Mesenchymal stem cell (in vitro differentiated cells and primary cell): ENCODE measurements at regions not wholly inside any gene's neighbourhood (a gene's known extent, or its start where the extent isn't known, plus 50 kb on each side); places are given as distances from the start of the nearest gene placed in this dataset.

Experiments used
- DNase-seq: peaks from one replicate; pipeline ENCODE4 v3.0.0-alpha.2; 2013
- H2AFZ ChIP-seq: one replicate; pipeline ENCODE4 v1.6.1; 2013; ENCODE audit warnings: low read depth, mild to moderate bottlenecking, control low read depth, inconsistent platforms, low read length, moderate library complexity
- H2AK5ac ChIP-seq: 2 replicates; pipeline ENCODE4 v1.6.1; 2013; ENCODE audit warnings: low read length, moderate library complexity, mild to moderate bottlenecking, inconsistent platforms; ENCODE audit not compliant: severe bottlenecking
- H2BK120ac ChIP-seq: one replicate; pipeline ENCODE4 v1.6.1; 2013; ENCODE audit warnings: low read depth, mild to moderate bottlenecking, inconsistent platforms, low read length, moderate library complexity
- H2BK12ac ChIP-seq, 2 experiments: one replicate each; pipeline ENCODE4 v1.6.1; 2013; ENCODE audit warnings: inconsistent platforms in 2 of 2, low read length in 2 of 2, mild to moderate bottlenecking in 2 of 2, moderate library complexity in 2 of 2, control low read depth in 1 of 2
- H2BK15ac ChIP-seq: one replicate; pipeline ENCODE4 v1.6.1; 2013; ENCODE audit warnings: mild to moderate bottlenecking, low read depth, inconsistent platforms; ENCODE audit not compliant: poor library complexity, severe bottlenecking
- H2BK5ac ChIP-seq: 2 replicates; pipeline ENCODE4 v1.6.1; 2013; ENCODE audit warnings: low read depth, mild to moderate bottlenecking, low read length, control low read depth, inconsistent platforms; ENCODE audit not compliant: poor library complexity, severe bottlenecking
- H3K14ac ChIP-seq, 2 experiments: one replicate each; pipeline ENCODE4 v1.6.1; 2013; ENCODE audit warnings: inconsistent platforms in 2 of 2, low read length in 2 of 2, control low read depth in 1 of 2, mild to moderate bottlenecking in 1 of 2, moderate library complexity in 1 of 2
- H3K18ac ChIP-seq, 2 experiments: one replicate each; pipeline ENCODE4 v1.6.1; 2013; ENCODE audit warnings: inconsistent platforms in 2 of 2, low read length in 2 of 2, control low read depth in 1 of 2, low read depth in 1 of 2, mild to moderate bottlenecking in 1 of 2
- H3K23ac ChIP-seq, 2 experiments: one replicate each; pipeline ENCODE4 v1.6.1; 2013; ENCODE audit warnings: inconsistent platforms in 2 of 2, low read length in 2 of 2, mild to moderate bottlenecking in 2 of 2, moderate library complexity in 2 of 2, control low read depth in 1 of 2
- H3K27ac ChIP-seq: 2 replicates; pipeline ENCODE4 v1.5.1; 2013; ENCODE audit warnings: mild to moderate bottlenecking, moderate library complexity, low read length, control low read depth, inconsistent platforms; ENCODE audit not compliant: poor library complexity, severe bottlenecking
- H3K27me3 ChIP-seq, 2 experiments: 2 replicates each; pipeline versions ENCODE4 v1.6.1 to v1.7.0; 2013; ENCODE audit warnings: low read length in 2 of 2, mild to moderate bottlenecking in 2 of 2, moderate library complexity in 2 of 2, control low read depth in 1 of 2, inconsistent platforms in 1 of 2; ENCODE audit not compliant: control insufficient read depth in 1 of 2, insufficient read depth in 1 of 2
- H3K36me3 ChIP-seq, 2 experiments: 2 replicates each; pipeline versions ENCODE4 v1.6.1 to v1.7.0; 2013; ENCODE audit warnings: low read length in 2 of 2, control low read depth in 1 of 2, inconsistent platforms in 1 of 2, low read depth in 1 of 2, mild to moderate bottlenecking in 1 of 2; ENCODE audit not compliant: insufficient read depth in 2 of 2, control insufficient read depth in 1 of 2
- H3K4ac ChIP-seq, 2 experiments: one replicate each; pipeline ENCODE4 v1.6.1; 2013; ENCODE audit warnings: inconsistent platforms in 2 of 2, low read length in 2 of 2, mild to moderate bottlenecking in 2 of 2, moderate library complexity in 2 of 2, control low read depth in 1 of 2, low read depth in 1 of 2
- H3K4me1 ChIP-seq: 2 replicates; pipeline ENCODE4 v1.6.1; 2013; ENCODE audit warnings: low read depth, low read length, control low read depth; ENCODE audit not compliant: control insufficient read depth, insufficient read depth
- H3K4me2 ChIP-seq: 2 replicates; pipeline ENCODE4 v1.6.1; 2013; ENCODE audit warnings: low read length, mild to moderate bottlenecking, inconsistent platforms; ENCODE audit not compliant: poor library complexity, severe bottlenecking
- H3K4me3 ChIP-seq, 2 experiments: 2 replicates each; pipeline versions ENCODE4 v1.5.1 to v1.7.0; 2013; ENCODE audit warnings: low read length in 2 of 2, mild to moderate bottlenecking in 2 of 2, control low read depth in 1 of 2, low read depth in 1 of 2; ENCODE audit not compliant: insufficient read depth in 1 of 2
- H3K79me1 ChIP-seq: replicated peaks from 2 replicates; pipeline ENCODE4 v1.6.1; 2013; ENCODE audit warnings: mild to moderate bottlenecking, control low read depth, low read length, inconsistent platforms; ENCODE audit not compliant: poor library complexity, severe bottlenecking
- H3K9ac ChIP-seq: 2 replicates; pipeline ENCODE4 v1.7.0; 2013; ENCODE audit warnings: mild to moderate bottlenecking, low read length, moderate library complexity
- H3K9me3 ChIP-seq: 2 replicates; pipeline ENCODE4 v1.7.0; 2013; ENCODE audit warnings: mild to moderate bottlenecking, low read length; ENCODE audit not compliant: control insufficient read depth
- H4K8ac ChIP-seq: one replicate; pipeline ENCODE4 v1.6.1; 2013; ENCODE audit warnings: inconsistent platforms, mild to moderate bottlenecking, low read length, moderate library complexity
- H4K91ac ChIP-seq: one replicate; pipeline ENCODE4 v1.6.1; 2013; ENCODE audit warnings: mild to moderate bottlenecking, low read length, inconsistent platforms
- WGBS: methylation state at CpG from one replicate; pipeline ENCODE4 v1.1.7; 2013; ENCODE audit warnings: mixed read lengths; 5-methylcytosine and 5-hydroxymethylcytosine counted together

DNA sequence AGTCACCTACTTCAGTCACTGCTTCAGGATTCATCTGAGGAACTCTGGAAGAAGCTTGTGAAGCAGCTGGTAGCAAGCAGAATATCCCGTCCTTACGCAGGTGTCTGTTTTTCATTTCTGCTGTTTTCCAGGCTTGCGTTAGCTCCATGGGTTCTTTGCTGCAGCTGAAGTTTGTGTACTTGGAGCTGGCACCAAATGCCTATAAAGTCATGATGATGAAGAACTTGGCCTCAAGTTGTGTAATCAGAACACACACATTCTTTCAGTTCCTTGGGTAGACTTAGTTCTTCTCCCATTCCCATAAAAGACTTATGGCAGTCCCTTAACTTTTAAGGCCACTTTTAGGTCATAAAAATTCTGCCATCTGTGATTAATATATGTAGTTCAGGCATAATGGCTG is 116.7 kb downstream of the LRRC70 start:
- no peaks in the 10 kb centered on the region for H3K79me1 ChIP-seq
- H3K4me2 ChIP-seq, result no peak overlapping the region
- 92% methylated on average over 3 of the region's 3 CpGs for WGBS
- no peak overlapping the region for H2AK5ac ChIP-seq
- no peak overlapping the region for H4K8ac ChIP-seq
- H2BK15ac ChIP-seq, result no peak overlapping the region
- no peaks in the 10 kb centered on the region for H3K27me3 ChIP-seq
- no peak overlapping the region for H4K91ac ChIP-seq
- peaks cover 5% of the 10 kb centered on the region for H3K9me3 ChIP-seq
- H3K27ac ChIP-seq, result no peak overlapping the region
- no peak overlapping the region for H2BK120ac ChIP-seq
- no peak overlapping the region for H3K14ac ChIP-seq
- H2AFZ ChIP-seq, result no peak overlapping the region
- DNase-seq, result no peak
- no peak overlapping the region for H2BK5ac ChIP-seq
- H3K36me3 ChIP-seq, result no peaks in the 10 kb centered on the region
- no peak overlapping the region for H3K4me3 ChIP-seq
- no peak overlapping the region for H2BK12ac ChIP-seq
- no peak overlapping the region for H3K4ac ChIP-seq
- no peaks in the 10 kb centered on the region for H3K4me1 ChIP-seq
- H3K18ac ChIP-seq, result no peak overlapping the region
- H3K23ac ChIP-seq, result no peak overlapping the region
- H3K9ac ChIP-seq, result no peak overlapping the region

DNA sequence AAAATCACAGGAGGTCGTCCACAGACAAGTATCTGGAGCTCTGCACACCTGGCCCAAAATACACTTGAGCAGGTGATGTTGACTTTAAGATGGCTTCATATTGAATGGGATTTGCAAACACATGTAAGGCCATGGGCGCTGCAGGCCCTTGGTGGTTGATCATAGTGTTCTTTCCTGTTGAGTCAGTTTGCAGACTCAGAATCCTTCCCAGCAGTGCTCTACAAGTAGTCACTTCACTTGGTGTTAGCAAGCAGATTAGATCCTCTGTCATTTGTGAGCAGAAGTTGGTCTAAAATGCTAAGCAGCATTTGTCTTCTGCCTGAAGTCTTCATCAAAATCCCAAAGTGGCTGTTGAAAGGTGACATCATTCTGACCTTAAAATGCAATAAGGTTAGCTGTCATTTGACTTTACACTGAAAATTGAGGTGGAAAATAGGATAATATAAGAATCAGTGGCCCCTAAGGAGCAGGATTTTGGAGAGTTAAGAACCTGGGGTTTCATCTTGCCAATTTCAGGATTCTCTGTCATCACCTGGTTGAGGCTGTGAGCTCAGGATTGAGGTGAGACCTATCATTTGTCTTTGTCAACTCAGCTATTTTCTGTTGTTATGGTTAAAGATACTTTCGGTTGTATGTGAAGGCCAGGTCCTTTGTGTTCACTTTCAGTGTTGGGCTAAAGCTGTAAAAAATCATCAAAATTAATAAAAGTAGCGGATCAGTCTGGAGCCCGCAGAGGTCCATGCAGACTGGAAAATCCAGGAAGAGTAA is 114.5 kb downstream of the LRRC70 start:
- no peak overlapping the region for H2BK12ac ChIP-seq
- 71% methylated on average over 5 of the region's 5 CpGs for WGBS
- H3K9ac ChIP-seq, result no peak overlapping the region
- no peak overlapping the region for H3K23ac ChIP-seq
- no peak overlapping the region for H2AK5ac ChIP-seq
- no peak overlapping the region for H4K91ac ChIP-seq
- no peak overlapping the region for H3K4ac ChIP-seq
- H3K18ac ChIP-seq, result no peak overlapping the region
- H2BK15ac ChIP-seq, result no peak overlapping the region
- no peak overlapping the region for H3K27ac ChIP-seq
- H3K27me3 ChIP-seq, result no peaks in the 10 kb centered on the region
- no peak overlapping the region for H2BK5ac ChIP-seq
- no peak overlapping the region for H3K14ac ChIP-seq
- no peak overlapping the region for H3K4me2 ChIP-seq
- H3K36me3 ChIP-seq, result no peaks in the 10 kb centered on the region
- H2BK120ac ChIP-seq, result no peak overlapping the region
- H3K4me1 ChIP-seq, result no peaks in the 10 kb centered on the region
- no peak for DNase-seq
- H3K9me3 ChIP-seq, result no peaks in the 10 kb centered on the region
- no peaks in the 10 kb centered on the region for H3K79me1 ChIP-seq
- H2AFZ ChIP-seq, result no peak overlapping the region
- H3K4me3 ChIP-seq, result no peak overlapping the region
- no peak overlapping the region for H4K8ac ChIP-seq

DNA sequence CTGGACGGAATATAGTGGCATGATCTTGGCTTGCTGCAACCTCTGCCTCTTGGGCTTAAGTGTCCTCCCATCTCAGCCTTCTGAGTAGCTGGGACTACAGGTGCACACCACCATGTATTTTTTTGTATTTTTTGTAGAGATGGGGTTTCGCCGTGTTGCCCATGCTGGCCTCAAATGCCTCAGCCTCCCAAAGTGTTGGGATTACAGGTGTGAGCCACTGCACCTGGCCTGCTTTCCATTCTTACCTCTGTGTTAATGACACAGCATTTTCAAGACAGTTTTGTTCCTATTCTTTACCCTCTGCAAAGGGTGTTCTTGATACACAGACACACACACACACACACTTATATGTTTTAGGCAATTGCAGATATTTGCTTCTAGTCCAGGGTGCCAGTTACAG is 113.3 kb downstream of the LRRC70 start:
- no peak overlapping the region for H3K4me2 ChIP-seq
- no peak overlapping the region for H2AK5ac ChIP-seq
- H3K18ac ChIP-seq, result no peak overlapping the region
- H3K27ac ChIP-seq, result no peak overlapping the region
- no peak overlapping the region for H2BK12ac ChIP-seq
- H4K91ac ChIP-seq, result no peak overlapping the region
- no peak overlapping the region for H3K4ac ChIP-seq
- 77% methylated on average over 3 of the region's 3 CpGs for WGBS
- no peaks in the 10 kb centered on the region for H3K4me1 ChIP-seq
- no peak overlapping the region for H3K9ac ChIP-seq
- no peak for DNase-seq
- H3K27me3 ChIP-seq, result no peaks in the 10 kb centered on the region
- no peak overlapping the region for H2BK15ac ChIP-seq
- no peak overlapping the region for H3K4me3 ChIP-seq
- H2AFZ ChIP-seq, result no peak overlapping the region
- H3K14ac ChIP-seq, result no peak overlapping the region
- no peaks in the 10 kb centered on the region for H3K36me3 ChIP-seq
- no peak overlapping the region for H2BK120ac ChIP-seq
- no peak overlapping the region for H3K23ac ChIP-seq
- H3K9me3 ChIP-seq, result peaks cover 3% of the 10 kb centered on the region
- H2BK5ac ChIP-seq, result no peak overlapping the region
- no peaks in the 10 kb centered on the region for H3K79me1 ChIP-seq
- H4K8ac ChIP-seq, result no peak overlapping the region

GRCh38 chr5:62690421-62690820 is 111.8 kb downstream of the LRRC70 start:
- Histone ChIP-seq H3K27ac (no peak overlapping the region), H3K36me3 (no peaks in the 10 kb centered on the region), H3K4ac (no peak overlapping the region), H3K4me3 (no peak overlapping the region), H3K4me1 (no peaks in the 10 kb centered on the region), H2BK15ac (no peak overlapping the region), H4K8ac (no peak overlapping the region), H3K14ac (no peak overlapping the region), H4K91ac (no peak overlapping the region), H2BK5ac (no peak overlapping the region), H2BK12ac (no peak overlapping the region), H2AK5ac (no peak overlapping the region), H3K79me1 (no peaks in the 10 kb centered on the region), H2BK120ac (no peak overlapping the region), H2AFZ (no peak overlapping the region), H3K9me3 (peaks cover 12% of the 10 kb centered on the region), H3K18ac (no peak overlapping the region), H3K4me2 (no peak overlapping the region), H3K9ac (no peak overlapping the region), H3K23ac (no peak overlapping the region), H3K27me3 (no peaks in the 10 kb centered on the region)
- DNase-seq, result no peak
- WGBS, result 77% methylated on average over 6 of the region's 6 CpGs
